ENCODE measurements at regions not wholly inside any gene's neighbourhood (a gene's known extent, or its start where the extent isn't known, plus 50 kb on each side); places are given as distances from the start of the nearest gene placed in this dataset.
"Not testable (repeated sequence)": the region's sequence is repeated elsewhere in the genome, so short reads cannot be mapped to it uniquely, and the experiment has no call there.

DNA sequence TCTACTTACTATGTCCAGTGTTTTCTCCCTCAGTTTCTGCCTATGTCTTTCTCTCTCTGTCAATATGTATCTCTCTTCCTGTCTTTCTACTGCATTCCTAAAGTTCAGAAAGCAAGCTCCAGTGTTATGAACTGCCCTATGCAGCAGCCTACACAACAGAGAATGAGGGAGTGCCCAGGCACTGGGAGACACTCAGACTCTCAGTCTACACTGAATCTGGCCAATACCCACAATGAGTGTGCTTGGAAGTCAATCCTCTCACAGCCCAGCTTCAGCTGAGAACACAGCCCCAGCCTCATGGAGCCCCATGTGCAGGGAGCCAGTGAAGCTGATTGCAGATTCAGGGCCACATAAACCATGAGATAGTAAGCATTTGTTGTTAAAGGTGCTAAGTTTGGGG, 128.7 kb downstream of the ALG10 start:
- H3K36me3 ChIP-seq = no peaks in the 10 kb centered on the region
- DNase-seq = no peak
- H3K9ac ChIP-seq (ENCODE audit: low read depth in 2 of 2, low read length in 2 of 2) = no peak overlapping the region
- intact Hi-C loops (cut with DNase I) = no loop called here
- H3K9me3 ChIP-seq = no peaks in the 10 kb centered on the region
- no peak overlapping the region for H3K27ac ChIP-seq
- no peaks in the 10 kb centered on the region for H3K27me3 ChIP-seq
- H3K4me1 ChIP-seq = no peaks in the 10 kb centered on the region
- H3K4me3 ChIP-seq = no peak overlapping the region
- TF ChIP-seq, protein P1, sequence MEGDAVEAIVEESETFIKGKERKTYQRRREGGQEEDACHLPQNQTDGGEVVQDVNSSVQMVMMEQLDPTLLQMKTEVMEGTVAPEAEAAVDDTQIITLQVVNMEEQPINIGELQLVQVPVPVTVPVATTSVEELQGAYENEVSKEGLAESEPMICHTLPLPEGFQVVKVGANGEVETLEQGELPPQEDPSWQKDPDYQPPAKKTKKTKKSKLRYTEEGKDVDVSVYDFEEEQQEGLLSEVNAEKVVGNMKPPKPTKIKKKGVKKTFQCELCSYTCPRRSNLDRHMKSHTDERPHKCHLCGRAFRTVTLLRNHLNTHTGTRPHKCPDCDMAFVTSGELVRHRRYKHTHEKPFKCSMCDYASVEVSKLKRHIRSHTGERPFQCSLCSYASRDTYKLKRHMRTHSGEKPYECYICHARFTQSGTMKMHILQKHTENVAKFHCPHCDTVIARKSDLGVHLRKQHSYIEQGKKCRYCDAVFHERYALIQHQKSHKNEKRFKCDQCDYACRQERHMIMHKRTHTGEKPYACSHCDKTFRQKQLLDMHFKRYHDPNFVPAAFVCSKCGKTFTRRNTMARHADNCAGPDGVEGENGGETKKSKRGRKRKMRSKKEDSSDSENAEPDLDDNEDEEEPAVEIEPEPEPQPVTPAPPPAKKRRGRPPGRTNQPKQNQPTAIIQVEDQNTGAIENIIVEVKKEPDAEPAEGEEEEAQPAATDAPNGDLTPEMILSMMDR (IDR thresholded peaks at IDR 0.05) = no peak

GRCh38 chr12:34163443-34163842, 141.1 kb downstream of the ALG10 start:
- Histone ChIP-seq H3K27ac (no peak overlapping the region), H3K36me3 (no peaks in the 10 kb centered on the region), H3K27me3 (no peaks in the 10 kb centered on the region), H3K9ac (ENCODE audit: low read depth in 2 of 2, low read length in 2 of 2) (no peak overlapping the region), H3K4me3 (no peak overlapping the region), H3K4me1 (no peaks in the 10 kb centered on the region), H3K9me3 (no peaks in the 10 kb centered on the region)
- DNase-seq = no peak
- intact Hi-C loops (cut with DNase I) = no loop called here
- TF ChIP-seq, protein P1 (IDR thresholded peaks at IDR 0.05) = no peak

DNA sequence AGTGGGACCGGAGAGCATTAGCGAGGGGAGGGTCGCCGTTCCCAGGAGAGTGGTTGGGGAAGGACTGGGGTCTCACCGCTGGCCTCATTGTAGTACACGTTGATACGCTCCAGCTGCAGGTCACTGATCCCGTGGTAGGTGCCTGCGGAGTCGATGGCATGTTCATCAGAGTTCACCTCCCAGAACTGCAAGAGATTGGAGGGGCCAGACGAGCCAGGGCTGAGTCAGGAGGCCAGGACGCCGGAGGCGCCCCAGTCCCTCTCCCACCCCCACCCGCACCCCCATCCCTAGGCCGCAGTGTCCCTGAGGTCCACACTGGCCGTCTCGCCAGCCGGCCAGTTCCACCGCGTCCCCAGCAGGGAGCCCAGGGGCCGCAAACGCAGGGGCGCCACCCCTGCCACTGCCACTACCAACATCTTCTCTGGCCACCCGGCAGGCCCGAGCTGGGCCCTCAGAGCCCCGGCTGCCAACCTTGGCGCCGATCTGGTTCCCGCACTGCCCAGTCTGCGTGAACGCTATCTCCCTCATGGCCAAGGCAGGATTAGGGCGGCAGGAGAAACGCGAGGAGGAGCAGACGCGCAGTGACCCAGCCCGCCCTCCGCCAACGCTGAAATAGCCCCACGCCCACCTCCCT, 144.2 kb downstream of the ALG10 start:
- Histone ChIP-seq H3K9me3 (no peaks in the 10 kb centered on the region), H3K4me1 (no peaks in the 10 kb centered on the region), H3K4me3 (no peak overlapping the region), H3K27ac (no peak overlapping the region), H3K27me3 (no peaks in the 10 kb centered on the region), H3K36me3 (no peaks in the 10 kb centered on the region), H3K9ac (ENCODE audit: low read depth in 2 of 2, low read length in 2 of 2) (no peak overlapping the region)
- no peak for DNase-seq
- TF ChIP-seq, protein P1 (IDR thresholded peaks at IDR 0.05) = no peak
- intact Hi-C loops (cut with DNase I) = no loop called here

- DNase-seq; H3K4me3 ChIP-seq; H3K36me3 ChIP-seq; H3K4me1 ChIP-seq; H3K27ac ChIP-seq; H3K9me3 ChIP-seq; H3K9ac ChIP-seq (ENCODE audit: low read depth in 2 of 2, low read length in 2 of 2); H3K27me3 ChIP-seq; intact Hi-C loops (cut with DNase I): not testable (repeated sequence)
Observed at GRCh38 chr12:34168507-34168906, 146.2 kb downstream of the ALG10 start.

DNA sequence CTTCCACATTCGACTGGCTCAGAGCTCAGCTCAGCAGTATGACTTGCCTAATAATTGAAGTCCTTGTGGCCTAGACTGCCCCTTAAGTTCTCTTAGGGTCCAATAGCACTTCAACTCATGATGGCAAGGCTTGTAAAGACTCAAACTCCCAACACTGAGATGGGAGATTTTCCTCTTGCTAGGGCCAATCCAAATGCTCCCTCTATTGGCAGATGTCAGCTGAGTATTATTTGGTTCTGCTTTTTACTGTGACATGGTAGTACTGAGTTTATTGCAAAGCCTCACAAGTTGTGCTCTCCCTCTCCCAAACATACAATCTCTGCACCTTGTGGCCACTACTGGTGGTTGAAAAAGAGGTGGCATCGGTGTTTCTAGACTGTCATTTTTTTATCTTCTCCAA, 164.2 kb downstream of the ALG10 start:
- no peaks in the 10 kb centered on the region for H3K27me3 ChIP-seq
- no peak for DNase-seq
- intact Hi-C loops (cut with DNase I) = no loop called here
- no peak overlapping the region for H3K4me3 ChIP-seq
- H3K36me3 ChIP-seq = no peaks in the 10 kb centered on the region
- H3K9ac ChIP-seq (ENCODE audit: low read depth in 2 of 2, low read length in 2 of 2) = no peak overlapping the region
- TF ChIP-seq, protein P1 (IDR thresholded peaks at IDR 0.05) = no peak
- no peaks in the 10 kb centered on the region for H3K9me3 ChIP-seq
- no peak overlapping the region for H3K27ac ChIP-seq
- H3K4me1 ChIP-seq = no peaks in the 10 kb centered on the region

DNA sequence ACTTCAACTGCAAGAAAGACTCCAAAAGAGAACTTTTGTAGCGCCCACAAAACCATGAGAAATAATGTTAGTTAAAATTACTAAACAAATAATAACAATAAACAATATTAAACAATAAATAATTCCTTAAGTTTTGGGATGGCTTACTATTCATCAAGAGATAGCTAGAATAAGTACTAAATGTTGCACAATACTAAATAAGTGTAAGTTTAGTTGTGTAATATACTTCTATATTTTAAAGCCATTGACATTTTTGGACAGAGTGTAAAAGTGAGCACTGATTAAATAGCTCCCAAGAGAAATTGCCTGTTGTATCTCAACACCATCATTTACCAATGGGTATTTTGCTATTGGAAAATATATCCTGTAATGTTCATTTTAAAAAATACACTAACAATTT, 166.7 kb downstream of the ALG10 start:
- DNase-seq = no peak
- Histone ChIP-seq H3K9me3 (no peaks in the 10 kb centered on the region), H3K27me3 (no peaks in the 10 kb centered on the region), H3K36me3 (no peaks in the 10 kb centered on the region), H3K9ac (ENCODE audit: low read depth in 2 of 2, low read length in 2 of 2) (no peak overlapping the region), H3K4me3 (no peak overlapping the region), H3K4me1 (no peaks in the 10 kb centered on the region), H3K27ac (no peak overlapping the region)
- TF ChIP-seq, protein P1 (IDR thresholded peaks at IDR 0.05) = no peak
- intact Hi-C loops (cut with DNase I) = no loop called here
